CD4-positive, alpha-beta T cell treated with Interleukin-1 beta for 1 hour (primary cell): ENCODE measurements at regions not wholly inside any gene's neighbourhood (a gene's known extent, or its start where the extent isn't known, plus 50 kb on each side); places are given as distances from the start of the nearest gene placed in this dataset.
A peak's percentile ranks its signal among the peaks of the same experiment; 100 is the strongest.

Experiments
- DNase-seq, 2 donors: peaks; one replicate each; pipeline ENCODE4 v3.0.0-alpha.2; 2020 to 2022

- DNase-seq: no peak
These were observed 119.3 kb upstream of the BACE2 start for GRCh38 chr21:41048623-41049022.

- DNase-seq: no peak
These were observed 115.0 kb upstream of the BACE2 start for GRCh38 chr21:41052820-41053555.

GRCh38 chr21:41054018-41054578, 113.9 kb upstream of the BACE2 start:
- DNase-seq: no peak

- DNase-seq: no peak
These were observed 112.7 kb upstream of the BACE2 start for GRCh38 chr21:41055266-41055665.

GRCh38 chr21:41059871-41060270, 108.1 kb upstream of the BACE2 start:
- DNase-seq: no peak

GRCh38 chr21:41061701-41062100, 106.3 kb upstream of the BACE2 start:
- DNase-seq: no peak

- no peak for DNase-seq
These were observed 103.6 kb upstream of the BACE2 start for GRCh38 chr21:41064334-41064791.

GRCh38 chr21:41064951-41065350, 103.0 kb upstream of the BACE2 start:
- DNase-seq: no peak

- no peak for DNase-seq
These were observed 102.4 kb upstream of the BACE2 start for GRCh38 chr21:41065539-41065938.

GRCh38 chr21:41066086-41066938, 101.6 kb upstream of the BACE2 start:
- DNase-seq: no peak

- no peak for DNase-seq
These were observed 100.3 kb upstream of the BACE2 start for GRCh38 chr21:41067709-41068108.

- no peak for DNase-seq
These were observed 99.5 kb upstream of the BACE2 start for GRCh38 chr21:41068496-41068895.

- DNase-seq: peak; percentile 35 to 52
These were observed 98.9 kb upstream of the BACE2 start for GRCh38 chr21:41068967-41069642.

- DNase-seq: no peak
These were observed 97.7 kb upstream of the BACE2 start for GRCh38 chr21:41070284-41070683.

- DNase-seq: no peak
These were observed 96.4 kb upstream of the BACE2 start for GRCh38 chr21:41071258-41072171.

- DNase-seq: no peak
These were observed 94.4 kb upstream of the BACE2 start for GRCh38 chr21:41073558-41073957.

- DNase-seq: no peak
These were observed 93.4 kb upstream of the BACE2 start for GRCh38 chr21:41074396-41075184.

- DNase-seq: no peak
These were observed 92.3 kb upstream of the BACE2 start for GRCh38 chr21:41075656-41076055.

GRCh38 chr21:41076064-41076463, 91.9 kb upstream of the BACE2 start:
- DNase-seq: no peak

- DNase-seq: no peak
These were observed 88.8 kb upstream of the BACE2 start for GRCh38 chr21:41079159-41079558.

- no peak for DNase-seq
These were observed 87.4 kb upstream of the BACE2 start for GRCh38 chr21:41080485-41081121.
